ENCODE measurements at regions not wholly inside any gene's neighbourhood (a gene's known extent, or its start where the extent isn't known, plus 50 kb on each side); places are given as distances from the start of the nearest gene placed in this dataset.

GRCh38 chr4:11860996-11861395, 432.3 kb upstream of the HS3ST1 start:
- CTCF ChIA-PET, result no interaction called here
- Histone ChIP-seq H3K27ac (no peak overlapping the region), H3K36me3 (ENCODE audit: low read depth) (no peaks in the 10 kb centered on the region), H2AFZ (no peak overlapping the region), H4K20me1 (ENCODE audit: insufficient read depth) (no peaks in the 10 kb centered on the region), H3K9me2 (ENCODE audit: insufficient read depth) (no peaks in the 10 kb centered on the region), H3K9me3 (ENCODE audit: insufficient read depth, low read depth) (no peaks in the 10 kb centered on the region), H3K79me2 (ENCODE audit: low read depth) (no peaks in the 10 kb centered on the region), H3K27me3 (ENCODE audit: insufficient read depth, low read depth) (no peaks in the 10 kb centered on the region), H3K4me1 (replicated peaks; ENCODE audit: insufficient read depth) (no peaks in the 10 kb centered on the region), H3K4me2 (no peak overlapping the region), H3F3A (ENCODE audit: insufficient read depth, low read depth) (no peaks in the 10 kb centered on the region), H3K4me3 (no peak overlapping the region)
- TF ChIP-seq CTCF (conservative IDR thresholded peaks at IDR 0.05), result no peak
- no TSS peak for BruUV-seq (replicated peaks)
- intact Hi-C loops (cut with micrococcal nuclease; ENCODE audit: unreplicated experiment), result no loop called here
- no peak for DNase-seq
- POLR2A ChIA-PET (ENCODE audit: unreplicated experiment), result interaction anchor here (0.6 kb wide), 1 partner anchor 37 kb away, joined by 4 read pairs; no protein-coding TSS in a partner anchor

DNA sequence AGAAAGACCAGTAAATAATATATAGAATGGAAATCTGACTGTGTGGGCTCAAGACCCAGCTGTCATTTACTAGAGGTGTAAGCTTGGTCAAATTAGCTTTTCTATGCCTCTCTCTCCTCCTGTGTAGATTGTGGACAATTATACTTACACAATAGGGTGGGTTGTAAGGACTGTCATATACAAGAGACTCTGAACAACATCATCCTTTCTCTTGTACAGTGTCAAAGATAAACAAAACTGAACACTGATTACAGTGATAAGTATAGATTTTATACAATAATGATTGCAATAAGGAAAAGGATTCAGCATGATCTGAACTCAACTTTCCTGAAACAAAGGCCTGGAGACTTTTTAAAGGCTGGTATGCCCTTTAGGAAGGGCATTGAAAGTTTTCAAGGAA, 429.2 kb upstream of the HS3ST1 start:
- H3K4me2 ChIP-seq, result no peak overlapping the region
- DNase-seq, result no peak
- TF ChIP-seq EZH2 (IDR thresholded peaks at IDR 0.05; ENCODE audit: low read depth) (no peak), CTCF (conservative IDR thresholded peaks at IDR 0.05) (no peak)
- no TSS peak for BruUV-seq (replicated peaks)
- H3F3A ChIP-seq (ENCODE audit: insufficient read depth, low read depth), result no peaks in the 10 kb centered on the region
- no peaks in the 10 kb centered on the region for H4K20me1 ChIP-seq (ENCODE audit: insufficient read depth)
- no peaks in the 10 kb centered on the region for H3K27me3 ChIP-seq (ENCODE audit: insufficient read depth, low read depth)
- no peaks in the 10 kb centered on the region for H3K36me3 ChIP-seq (ENCODE audit: low read depth)
- H3K4me3 ChIP-seq, result no peak overlapping the region
- no peak overlapping the region for H3K27ac ChIP-seq
- CTCF ChIA-PET, result no interaction called here
- POLR2A ChIA-PET (ENCODE audit: unreplicated experiment), result no interaction called here
- no peaks in the 10 kb centered on the region for H3K9me3 ChIP-seq (ENCODE audit: insufficient read depth, low read depth)
- H3K9me2 ChIP-seq (ENCODE audit: insufficient read depth), result no peaks in the 10 kb centered on the region
- intact Hi-C loops (cut with micrococcal nuclease; ENCODE audit: unreplicated experiment), result no loop called here
- H3K4me1 ChIP-seq (replicated peaks; ENCODE audit: insufficient read depth), result no peaks in the 10 kb centered on the region
- no peaks in the 10 kb centered on the region for H3K79me2 ChIP-seq (ENCODE audit: low read depth)
- H2AFZ ChIP-seq, result no peak overlapping the region

- no TSS peak for BruUV-seq (replicated peaks)
- no peaks in the 10 kb centered on the region for H3K9me2 ChIP-seq (ENCODE audit: insufficient read depth)
- H3K9me3 ChIP-seq (ENCODE audit: insufficient read depth, low read depth), result no peaks in the 10 kb centered on the region
- H3F3A ChIP-seq (ENCODE audit: insufficient read depth, low read depth), result no peaks in the 10 kb centered on the region
- H3K79me2 ChIP-seq (ENCODE audit: low read depth), result no peaks in the 10 kb centered on the region
- no peaks in the 10 kb centered on the region for H3K4me1 ChIP-seq (replicated peaks; ENCODE audit: insufficient read depth)
- H3K27me3 ChIP-seq (ENCODE audit: insufficient read depth, low read depth), result no peaks in the 10 kb centered on the region
- ChIA-PET POLR2A (ENCODE audit: unreplicated experiment) (no interaction called here), CTCF (no interaction called here)
- no peak for DNase-seq
- no peak overlapping the region for H3K4me2 ChIP-seq
- TF ChIP-seq CTCF (conservative IDR thresholded peaks at IDR 0.05) (no peak), EZH2 (IDR thresholded peaks at IDR 0.05; ENCODE audit: low read depth) (no peak)
- no peak overlapping the region for H3K4me3 ChIP-seq
- H4K20me1 ChIP-seq (ENCODE audit: insufficient read depth), result no peaks in the 10 kb centered on the region
- H3K27ac ChIP-seq, result no peak overlapping the region
- no peak overlapping the region for H2AFZ ChIP-seq
- H3K36me3 ChIP-seq (ENCODE audit: low read depth), result no peaks in the 10 kb centered on the region
- intact Hi-C loops (cut with micrococcal nuclease; ENCODE audit: unreplicated experiment), result no loop called here
Observed at GRCh38 chr4:11847167-11847566, 418.5 kb upstream of the HS3ST1 start.

All from PC-9 (cell line).